Gastroesophageal sphincter (tissue), 3 donors: ENCODE measurements at regions not wholly inside any gene's neighbourhood (a gene's known extent, or its start where the extent isn't known, plus 50 kb on each side); places are given as distances from the start of the nearest gene placed in this dataset.

ENCODE experiments used
- CTCF ChIP-seq, 4 experiments: fragments of 200-600 bp in 2 of 4; fragments of 450-650 bp in 2 of 4; sonication (generic) in 1 of 4; IDR thresholded peaks; one replicate each; pipeline ENCODE4 v1.5.1; 2017 to 2019; ENCODE audit warnings: antibody characterized with exemption in 4 of 4, mild to moderate bottlenecking in 2 of 4, moderate library complexity in 2 of 4
- POLR2AphosphoS5 ChIP-seq: sonication (generic); formaldehyde crosslinking; IDR thresholded peaks from one replicate; pipeline ENCODE4 v1.6.1; 2017; ENCODE audit warnings: antibody characterized with exemption

- TF ChIP-seq POLR2AphosphoS5 (no peak), CTCF (IDR thresholded peaks at IDR 0.05) (no peak)
These were observed 1408.7 kb upstream of the GOT2 start for GRCh38 chr16:60142619-60143347.
